ENCODE measurements at regions not wholly inside any gene's neighbourhood (a gene's known extent, or its start where the extent isn't known, plus 50 kb on each side); places are given as distances from the start of the nearest gene placed in this dataset.

GRCh38 chr6:14505401-14505800, 387.8 kb downstream of the CD83 start:
- TF ChIP-seq, protein P1, sequence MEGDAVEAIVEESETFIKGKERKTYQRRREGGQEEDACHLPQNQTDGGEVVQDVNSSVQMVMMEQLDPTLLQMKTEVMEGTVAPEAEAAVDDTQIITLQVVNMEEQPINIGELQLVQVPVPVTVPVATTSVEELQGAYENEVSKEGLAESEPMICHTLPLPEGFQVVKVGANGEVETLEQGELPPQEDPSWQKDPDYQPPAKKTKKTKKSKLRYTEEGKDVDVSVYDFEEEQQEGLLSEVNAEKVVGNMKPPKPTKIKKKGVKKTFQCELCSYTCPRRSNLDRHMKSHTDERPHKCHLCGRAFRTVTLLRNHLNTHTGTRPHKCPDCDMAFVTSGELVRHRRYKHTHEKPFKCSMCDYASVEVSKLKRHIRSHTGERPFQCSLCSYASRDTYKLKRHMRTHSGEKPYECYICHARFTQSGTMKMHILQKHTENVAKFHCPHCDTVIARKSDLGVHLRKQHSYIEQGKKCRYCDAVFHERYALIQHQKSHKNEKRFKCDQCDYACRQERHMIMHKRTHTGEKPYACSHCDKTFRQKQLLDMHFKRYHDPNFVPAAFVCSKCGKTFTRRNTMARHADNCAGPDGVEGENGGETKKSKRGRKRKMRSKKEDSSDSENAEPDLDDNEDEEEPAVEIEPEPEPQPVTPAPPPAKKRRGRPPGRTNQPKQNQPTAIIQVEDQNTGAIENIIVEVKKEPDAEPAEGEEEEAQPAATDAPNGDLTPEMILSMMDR (IDR thresholded peaks at IDR 0.05; ENCODE audit: extremely low read depth, low read depth, low read length), result no peak
- H3K4me3 ChIP-seq (ENCODE audit: insufficient read depth, low read length), result no peak overlapping the region
- no peaks in the 10 kb centered on the region for H3K27me3 ChIP-seq (ENCODE audit: insufficient read depth, low read length)
- H3K4me2 ChIP-seq (ENCODE audit: insufficient read depth, low read length), result no peak overlapping the region
- H3K79me2 ChIP-seq (ENCODE audit: insufficient read depth, low read length), result no peaks in the 10 kb centered on the region
- no peaks in the 10 kb centered on the region for H3K9me3 ChIP-seq (ENCODE audit: low read depth, low read length)
- no peaks in the 10 kb centered on the region for H4K20me1 ChIP-seq (ENCODE audit: insufficient read depth, low read length)
- no peak overlapping the region for H2AFZ ChIP-seq (ENCODE audit: low read length)
- no peaks in the 10 kb centered on the region for H3K4me1 ChIP-seq (ENCODE audit: insufficient read depth, low read length)
- no peak for DNase-seq (ENCODE audit: insufficient read length, low spot score, missing footprints)
- no peak overlapping the region for H3K27ac ChIP-seq (ENCODE audit: low read depth, low read length)
- H3K36me3 ChIP-seq (ENCODE audit: insufficient read depth, low read length), result no peaks in the 10 kb centered on the region

- Histone ChIP-seq H3K4me2 (ENCODE audit: insufficient read depth, low read length) (no peak overlapping the region), H3K79me2 (ENCODE audit: insufficient read depth, low read length) (no peaks in the 10 kb centered on the region), H3K27me3 (ENCODE audit: insufficient read depth, low read length) (no peaks in the 10 kb centered on the region), H3K9me3 (ENCODE audit: low read depth, low read length) (no peaks in the 10 kb centered on the region), H3K36me3 (ENCODE audit: insufficient read depth, low read length) (no peaks in the 10 kb centered on the region), H3K27ac (ENCODE audit: low read depth, low read length) (no peak overlapping the region), H3K4me3 (ENCODE audit: insufficient read depth, low read length) (no peak overlapping the region), H4K20me1 (ENCODE audit: insufficient read depth, low read length) (no peaks in the 10 kb centered on the region), H2AFZ (ENCODE audit: low read length) (no peak overlapping the region), H3K4me1 (ENCODE audit: insufficient read depth, low read length) (no peaks in the 10 kb centered on the region)
- TF ChIP-seq, protein P1 (IDR thresholded peaks at IDR 0.05; ENCODE audit: extremely low read depth, low read depth, low read length), result no peak
- no peak for DNase-seq (ENCODE audit: insufficient read length, low spot score, missing footprints)
Measured at GRCh38 chr6:14506656-14507246, 389.2 kb downstream of the CD83 start.

GRCh38 chr6:14509120-14509519, 391.5 kb downstream of the CD83 start:
- Histone ChIP-seq H3K27me3 (ENCODE audit: insufficient read depth, low read length) (no peaks in the 10 kb centered on the region), H3K4me3 (ENCODE audit: insufficient read depth, low read length) (no peak overlapping the region), H3K4me1 (ENCODE audit: insufficient read depth, low read length) (no peaks in the 10 kb centered on the region), H3K36me3 (ENCODE audit: insufficient read depth, low read length) (no peaks in the 10 kb centered on the region), H2AFZ (ENCODE audit: low read length) (no peak overlapping the region), H4K20me1 (ENCODE audit: insufficient read depth, low read length) (no peaks in the 10 kb centered on the region), H3K4me2 (ENCODE audit: insufficient read depth, low read length) (no peak overlapping the region), H3K79me2 (ENCODE audit: insufficient read depth, low read length) (no peaks in the 10 kb centered on the region), H3K9me3 (ENCODE audit: low read depth, low read length) (no peaks in the 10 kb centered on the region), H3K27ac (ENCODE audit: low read depth, low read length) (no peak overlapping the region)
- TF ChIP-seq, protein P1 (IDR thresholded peaks at IDR 0.05; ENCODE audit: extremely low read depth, low read depth, low read length), result no peak
- DNase-seq (ENCODE audit: insufficient read length, low spot score, missing footprints), result no peak

DNA sequence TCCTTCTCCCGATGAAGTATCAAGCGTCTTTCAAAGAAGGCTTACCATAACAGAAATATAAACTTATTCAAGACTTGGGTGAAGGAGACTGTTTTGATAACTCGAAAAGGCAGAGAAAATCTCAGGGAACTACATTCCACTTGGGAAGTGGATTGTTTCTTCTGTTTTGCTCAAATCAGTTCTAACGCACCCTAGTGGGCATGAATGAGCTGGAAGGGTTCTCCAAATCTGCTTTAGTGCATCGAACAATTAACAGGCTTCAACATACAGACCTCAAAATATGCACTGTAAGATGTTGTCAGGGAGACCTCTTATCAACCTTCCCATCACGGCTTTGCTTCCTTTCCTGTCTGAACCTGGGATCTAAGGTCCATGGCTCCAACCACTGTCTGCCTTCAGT, 392.5 kb downstream of the CD83 start:
- no peaks in the 10 kb centered on the region for H3K27me3 ChIP-seq (ENCODE audit: insufficient read depth, low read length)
- no peaks in the 10 kb centered on the region for H3K79me2 ChIP-seq (ENCODE audit: insufficient read depth, low read length)
- TF ChIP-seq, protein P1 (IDR thresholded peaks at IDR 0.05; ENCODE audit: extremely low read depth, low read depth, low read length), result peak; percentile 10
- no peak overlapping the region for H3K4me3 ChIP-seq (ENCODE audit: insufficient read depth, low read length)
- DNase-seq (ENCODE audit: insufficient read length, low spot score, missing footprints), result no peak
- no peaks in the 10 kb centered on the region for H3K9me3 ChIP-seq (ENCODE audit: low read depth, low read length)
- no peak overlapping the region for H2AFZ ChIP-seq (ENCODE audit: low read length)
- no peaks in the 10 kb centered on the region for H3K36me3 ChIP-seq (ENCODE audit: insufficient read depth, low read length)
- H4K20me1 ChIP-seq (ENCODE audit: insufficient read depth, low read length), result no peaks in the 10 kb centered on the region
- no peak overlapping the region for H3K4me2 ChIP-seq (ENCODE audit: insufficient read depth, low read length)
- no peak overlapping the region for H3K27ac ChIP-seq (ENCODE audit: low read depth, low read length)
- H3K4me1 ChIP-seq (ENCODE audit: insufficient read depth, low read length), result no peaks in the 10 kb centered on the region
